Ovary (tissue), 3 donors: ENCODE measurements at regions not wholly inside any gene's neighbourhood (a gene's known extent, or its start where the extent isn't known, plus 50 kb on each side); places are given as distances from the start of the nearest gene placed in this dataset.

ENCODE experiments used
- EP300 ChIP-seq: sonication (generic); formaldehyde crosslinking; IDR thresholded peaks from one replicate; pipeline ENCODE4 v1.6.1; 2017; ENCODE audit warnings: antibody characterized with exemption
- POLR2A ChIP-seq: fragments of 450-650 bp; IDR thresholded peaks from one replicate; pipeline ENCODE4 v1.6.1; 2017; ENCODE audit warnings: antibody characterized with exemption, mild to moderate bottlenecking, moderate library complexity
- TF ChIP-seq, protein P1 (sequence below), 3 donors: fragments of 450-650 bp in 2 of 3; fragments of 200-600 bp in 1 of 3; IDR thresholded peaks; one replicate each; pipeline versions ENCODE4 v1.5.1 to v1.8.0; 2016 to 2022; ENCODE audit warnings: antibody characterized with exemption in 3 of 3, mild to moderate bottlenecking in 1 of 3
- donor health status: DM: no; HTN: no; CAD: no.

DNA sequence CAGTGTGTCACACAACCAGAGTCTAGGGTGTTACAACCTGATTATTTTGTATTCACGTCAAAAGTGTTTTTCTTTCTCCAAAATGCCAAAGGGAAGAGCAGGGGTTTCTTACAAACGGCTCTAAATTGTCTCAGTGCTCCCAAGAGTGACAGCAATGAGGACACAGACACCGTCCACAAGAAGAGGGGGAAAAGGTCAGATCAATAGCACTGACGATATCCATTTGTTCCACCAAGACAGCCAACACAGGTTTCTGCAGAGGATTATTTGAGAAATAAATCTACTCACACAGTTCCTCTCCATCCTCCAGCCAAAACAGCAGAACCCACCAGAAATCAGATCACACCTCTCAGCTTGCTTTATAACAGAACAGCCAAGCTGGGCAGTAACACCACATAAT lies 193.9 kb downstream of the SEC16B start:
- TF ChIP-seq EP300 (no peak), POLR2A (no peak)
- TF ChIP-seq, protein P1, sequence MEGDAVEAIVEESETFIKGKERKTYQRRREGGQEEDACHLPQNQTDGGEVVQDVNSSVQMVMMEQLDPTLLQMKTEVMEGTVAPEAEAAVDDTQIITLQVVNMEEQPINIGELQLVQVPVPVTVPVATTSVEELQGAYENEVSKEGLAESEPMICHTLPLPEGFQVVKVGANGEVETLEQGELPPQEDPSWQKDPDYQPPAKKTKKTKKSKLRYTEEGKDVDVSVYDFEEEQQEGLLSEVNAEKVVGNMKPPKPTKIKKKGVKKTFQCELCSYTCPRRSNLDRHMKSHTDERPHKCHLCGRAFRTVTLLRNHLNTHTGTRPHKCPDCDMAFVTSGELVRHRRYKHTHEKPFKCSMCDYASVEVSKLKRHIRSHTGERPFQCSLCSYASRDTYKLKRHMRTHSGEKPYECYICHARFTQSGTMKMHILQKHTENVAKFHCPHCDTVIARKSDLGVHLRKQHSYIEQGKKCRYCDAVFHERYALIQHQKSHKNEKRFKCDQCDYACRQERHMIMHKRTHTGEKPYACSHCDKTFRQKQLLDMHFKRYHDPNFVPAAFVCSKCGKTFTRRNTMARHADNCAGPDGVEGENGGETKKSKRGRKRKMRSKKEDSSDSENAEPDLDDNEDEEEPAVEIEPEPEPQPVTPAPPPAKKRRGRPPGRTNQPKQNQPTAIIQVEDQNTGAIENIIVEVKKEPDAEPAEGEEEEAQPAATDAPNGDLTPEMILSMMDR (IDR thresholded peaks at IDR 0.05): no peak
